HG02798 (cell line): ENCODE measurements at regions not wholly inside any gene's neighbourhood (a gene's known extent, or its start where the extent isn't known, plus 50 kb on each side); places are given as distances from the start of the nearest gene placed in this dataset.

Source experiments
- ATAC-seq: cut with Tn5 transposase; IDR thresholded peaks from one replicate; pipeline ENCODE4 v1.9.1; 2021; ENCODE audit warnings: mild to moderate bottlenecking; ENCODE audit not compliant: unreplicated experiment, poor library complexity

DNA sequence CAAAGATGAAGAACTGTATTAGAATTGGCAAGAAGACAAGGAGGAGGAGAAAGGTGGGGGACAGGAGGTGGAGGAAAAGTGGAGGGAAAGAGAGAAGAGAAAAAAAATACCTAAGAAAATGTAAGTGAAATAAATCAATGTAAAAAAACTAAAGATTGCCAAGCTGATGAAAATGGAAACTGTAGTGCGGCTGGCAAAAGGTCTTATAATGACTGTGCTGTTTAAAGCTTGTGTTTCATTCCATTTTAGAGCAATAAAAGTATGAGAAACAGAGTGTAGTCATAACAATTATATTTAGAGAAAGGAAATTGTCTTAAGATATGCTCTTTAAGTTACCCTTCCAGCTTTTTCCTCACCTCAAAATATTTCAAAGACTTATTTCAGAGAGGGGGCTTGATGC, 670.5 kb upstream of the SEMA6A start:
- peak; percentile 34 for ATAC-seq

DNA sequence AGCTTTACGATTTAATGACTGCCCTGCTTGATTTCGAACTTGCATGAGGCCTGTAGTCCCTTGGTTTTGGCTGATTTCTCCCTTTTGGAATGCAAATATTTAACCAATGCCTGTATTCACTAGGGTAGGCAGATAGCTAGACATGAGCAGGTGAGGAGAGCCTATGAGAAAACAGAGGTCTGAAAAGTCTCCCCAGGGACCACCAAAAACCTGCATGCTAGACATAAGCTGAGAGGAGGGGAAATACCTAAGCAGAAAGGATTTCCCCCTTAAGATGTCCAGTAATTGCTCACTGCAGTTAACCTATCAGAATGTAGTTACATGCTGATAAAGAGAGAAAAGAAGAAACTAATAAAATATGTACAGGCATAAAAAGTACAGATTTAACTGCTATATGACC, 667.4 kb upstream of the SEMA6A start:
- ATAC-seq = peak; percentile 66

- no peak for ATAC-seq
Measured at GRCh38 chr5:117236941-117237340, 662.3 kb upstream of the SEMA6A start.

DNA sequence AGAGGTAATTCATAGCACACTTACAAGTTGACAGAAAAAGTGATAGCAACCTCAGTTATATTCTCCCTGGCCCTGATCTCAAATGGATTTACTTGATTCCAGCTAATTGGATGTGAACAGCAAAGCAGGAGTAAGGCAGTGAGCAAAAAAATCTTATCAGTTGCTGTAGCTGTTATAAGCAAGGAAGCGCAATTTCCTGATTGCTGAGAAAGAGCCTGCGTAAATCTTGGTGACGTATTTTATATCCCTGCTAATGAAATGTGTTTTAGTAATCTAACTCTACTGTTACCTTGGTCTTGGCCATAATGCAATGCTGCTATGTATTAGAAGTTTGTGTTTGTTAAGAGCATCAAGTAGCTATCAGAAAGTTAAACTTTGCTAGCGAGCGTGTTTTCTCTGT, 661.2 kb upstream of the SEMA6A start:
- ATAC-seq = no peak

- ATAC-seq = no peak
Measured at GRCh38 chr5:117230375-117230774, 655.8 kb upstream of the SEMA6A start.

- ATAC-seq = no peak
Measured at GRCh38 chr5:117220730-117221129, 646.1 kb upstream of the SEMA6A start.

DNA sequence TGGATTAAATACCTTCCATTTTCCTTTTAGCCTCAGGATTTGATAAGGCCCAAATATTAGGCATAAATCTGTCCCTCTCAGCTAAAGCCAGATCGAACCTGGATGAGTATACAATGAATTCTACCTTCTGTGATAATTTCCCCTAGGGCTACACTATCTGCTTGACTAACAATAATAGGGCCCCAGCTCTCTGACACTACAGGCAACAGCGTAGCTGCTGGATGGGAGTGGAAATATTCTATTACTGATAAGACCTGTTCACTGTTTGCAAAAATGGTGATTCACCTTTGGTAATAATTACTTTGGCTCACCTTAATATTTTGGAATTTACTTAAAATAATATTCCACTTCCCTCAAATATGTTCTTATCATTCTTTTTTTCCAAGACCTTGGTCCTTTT, 644.2 kb upstream of the SEMA6A start:
- no peak for ATAC-seq

- ATAC-seq = no peak
Measured at GRCh38 chr5:117212866-117213265, 638.2 kb upstream of the SEMA6A start.

GRCh38 chr5:117210796-117211195, 636.2 kb upstream of the SEMA6A start:
- no peak for ATAC-seq

DNA sequence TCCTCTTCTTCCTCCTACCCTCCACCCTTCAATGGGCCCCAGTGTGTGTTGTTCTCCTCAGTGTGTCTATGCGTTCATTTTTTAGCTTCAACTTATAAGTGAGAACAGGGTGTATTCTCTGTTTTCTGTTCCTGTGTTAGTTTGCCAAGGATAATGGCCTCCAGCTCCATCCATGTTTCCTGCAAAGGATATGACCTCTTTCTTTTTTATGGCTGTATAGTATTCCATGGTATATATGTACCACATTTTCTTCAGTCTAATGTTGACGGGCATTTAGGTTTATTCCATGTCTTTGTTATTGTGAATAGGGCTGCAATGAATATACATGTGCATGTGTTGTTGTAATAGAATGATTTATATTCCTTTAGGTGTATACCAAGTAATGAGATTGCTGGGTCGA, 634.9 kb upstream of the SEMA6A start:
- no peak for ATAC-seq

- no peak for ATAC-seq
Measured at GRCh38 chr5:117207088-117207668, 632.6 kb upstream of the SEMA6A start.

DNA sequence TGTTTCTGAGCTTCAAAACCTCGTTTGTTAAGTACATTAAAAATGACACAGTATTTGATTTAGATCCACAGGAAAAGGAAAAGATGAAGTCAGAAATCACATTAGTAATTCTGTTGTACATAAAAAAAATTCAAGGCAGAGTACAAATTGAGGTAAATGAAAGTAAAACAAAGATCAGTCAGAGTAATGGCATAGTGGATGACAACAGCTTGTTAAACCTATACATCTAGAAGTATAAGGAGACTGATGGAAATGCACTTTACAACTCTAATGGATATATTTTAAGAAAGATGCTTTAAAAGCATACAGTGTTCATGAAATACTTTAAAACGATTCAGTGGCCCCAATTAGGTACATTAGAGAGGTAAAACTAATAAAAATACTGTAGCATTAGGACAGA, 631.3 kb upstream of the SEMA6A start:
- ATAC-seq = no peak

DNA sequence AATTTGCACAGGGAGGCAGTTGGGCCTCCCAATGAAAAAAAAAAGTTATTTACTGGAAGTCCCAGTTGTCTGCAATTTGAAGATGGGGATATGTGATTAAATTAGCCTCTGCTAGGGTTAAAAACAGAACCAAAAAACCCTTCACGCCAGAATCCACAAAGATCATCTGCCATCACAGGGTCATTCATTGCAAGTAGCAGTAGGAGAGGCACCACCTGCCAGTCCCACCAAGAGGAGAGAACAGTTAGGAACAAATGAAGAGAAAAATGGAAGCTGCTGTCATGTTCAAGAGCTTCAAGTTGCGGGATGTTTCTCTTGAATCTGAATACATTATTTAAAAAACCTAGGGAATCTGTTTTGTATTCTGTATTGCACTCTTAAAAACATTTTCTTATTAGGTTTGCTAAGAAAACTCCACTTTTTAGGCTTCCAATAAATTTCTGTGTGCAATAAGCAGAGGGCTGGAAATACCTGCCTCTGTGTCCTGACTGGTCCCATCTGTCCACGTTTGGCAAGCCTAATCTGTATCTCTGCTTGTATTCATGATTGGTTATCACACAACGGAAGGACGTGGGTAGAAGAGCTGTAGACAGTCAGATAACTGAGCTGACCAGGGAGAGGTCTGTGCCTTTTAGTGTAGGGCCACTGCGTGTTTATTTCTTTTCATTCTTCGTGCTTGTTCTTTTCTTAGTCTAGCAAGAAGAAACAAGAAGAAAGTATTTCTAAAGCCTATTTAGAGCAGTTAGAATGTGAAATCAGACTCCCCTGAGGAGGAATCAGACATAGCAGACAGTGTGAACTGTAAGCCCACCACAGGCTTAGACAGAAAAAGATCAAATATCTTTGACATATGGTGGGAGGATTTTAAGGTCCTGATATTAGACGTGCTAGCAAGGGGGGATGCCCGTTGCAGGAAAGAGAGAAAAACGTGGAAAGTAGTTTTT, 630.6 kb upstream of the SEMA6A start:
- no peak for ATAC-seq

DNA sequence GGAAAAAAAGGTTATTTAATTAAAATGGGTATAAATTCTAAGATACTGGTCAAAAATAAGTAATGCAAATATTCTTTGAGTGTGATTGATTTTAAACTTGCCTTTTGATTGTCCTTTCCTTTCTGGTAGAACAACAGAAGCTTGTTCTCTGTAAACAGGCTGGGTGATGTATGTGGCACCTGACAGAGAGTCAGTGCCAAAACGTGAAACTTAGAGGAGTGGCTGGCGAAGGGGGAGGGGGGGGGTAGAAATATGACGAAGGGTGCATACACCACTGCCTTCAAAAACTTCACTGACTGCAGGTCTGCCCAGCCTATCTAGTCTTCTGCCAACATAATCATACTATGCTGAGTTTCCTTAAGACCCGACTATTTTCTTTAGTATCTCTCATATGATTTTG, 629.8 kb upstream of the SEMA6A start:
- ATAC-seq = no peak

GRCh38 chr5:117203584-117203983, 629.0 kb upstream of the SEMA6A start:
- ATAC-seq = no peak

DNA sequence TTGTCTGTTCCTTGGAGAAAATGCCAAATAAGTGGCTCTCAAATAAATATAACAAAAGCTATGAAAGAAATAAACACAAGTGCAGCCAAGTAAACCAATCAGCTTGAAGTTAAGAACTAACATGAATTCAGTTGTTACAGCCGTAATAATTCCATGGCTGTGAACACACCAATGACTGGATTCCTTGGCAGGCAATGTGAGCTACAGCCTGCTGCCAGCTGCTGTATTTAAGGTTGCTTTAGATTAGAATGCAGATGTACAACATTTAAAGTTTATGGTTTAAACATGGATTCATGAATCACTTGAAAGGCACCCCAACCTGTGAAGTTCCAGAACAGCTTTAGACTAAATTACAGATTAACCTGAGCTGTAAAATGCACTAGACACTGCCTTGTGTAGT, 626.4 kb upstream of the SEMA6A start:
- ATAC-seq = no peak

DNA sequence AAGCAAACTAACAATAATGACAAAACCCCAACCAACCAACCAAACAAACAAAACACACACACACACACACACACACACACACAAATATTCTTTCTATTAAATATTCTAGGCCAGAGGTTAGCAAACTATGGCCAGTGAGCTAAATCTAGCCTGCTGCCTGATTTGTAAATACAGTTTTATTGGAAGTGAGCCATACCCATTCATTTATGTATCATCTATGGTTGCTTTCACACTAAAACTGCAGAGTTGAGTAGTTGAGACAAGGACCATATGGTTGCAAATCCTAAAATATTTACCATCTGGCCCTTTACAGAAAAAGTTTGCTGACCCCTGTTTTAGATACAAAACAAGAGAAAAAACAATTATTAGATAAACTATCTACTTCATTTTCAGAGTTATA, 620.5 kb upstream of the SEMA6A start:
- no peak for ATAC-seq

GRCh38 chr5:117191251-117191650, 616.6 kb upstream of the SEMA6A start:
- no peak for ATAC-seq

GRCh38 chr5:117189784-117190183, 615.2 kb upstream of the SEMA6A start:
- ATAC-seq = no peak

- ATAC-seq = no peak
Measured at GRCh38 chr5:117188211-117188610, 613.6 kb upstream of the SEMA6A start.

DNA sequence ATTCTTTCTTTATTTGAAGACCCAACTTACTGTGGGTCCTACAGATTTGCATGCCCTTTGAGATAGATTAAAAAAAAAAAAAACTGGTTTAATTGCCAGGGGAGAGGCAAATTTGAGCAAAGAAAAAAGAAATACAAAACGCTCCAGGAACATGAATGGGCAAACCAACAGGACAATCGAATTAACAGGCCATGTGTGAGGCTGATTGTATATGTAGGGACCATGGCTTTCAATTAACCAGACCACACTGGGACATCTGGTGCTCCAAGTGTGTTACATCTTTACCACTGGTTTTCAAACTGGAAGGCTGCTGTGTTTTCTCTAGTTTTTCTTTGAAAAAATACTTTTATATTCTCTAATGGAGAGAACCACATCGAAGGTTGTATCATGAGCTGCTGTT, 612.1 kb upstream of the SEMA6A start:
- no peak for ATAC-seq

DNA sequence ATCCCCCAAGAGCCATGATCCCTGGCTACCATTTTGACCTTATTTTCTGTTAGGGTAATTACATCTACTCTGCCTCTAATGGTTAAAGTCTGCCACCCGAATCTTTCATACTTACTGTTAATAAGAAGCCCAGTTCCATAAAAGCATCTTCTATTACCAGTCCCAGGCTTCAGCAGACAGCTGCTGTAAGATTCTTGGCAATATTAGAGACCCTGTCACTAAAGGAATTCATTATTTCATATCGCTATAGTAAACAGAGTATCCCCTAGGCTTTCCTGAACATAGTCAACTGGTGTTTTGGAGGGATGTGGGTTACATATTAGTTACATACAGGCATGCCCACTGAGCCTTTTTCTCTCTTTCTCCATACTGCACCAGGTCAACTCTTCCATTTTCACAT, 608.7 kb upstream of the SEMA6A start:
- ATAC-seq = no peak
